K562 (cell line): ENCODE measurements at regions not wholly inside any gene's neighbourhood (a gene's known extent, or its start where the extent isn't known, plus 50 kb on each side); places are given as distances from the start of the nearest gene placed in this dataset.

Source experiments
- ARID1B ChIP-seq: fragments of 450-650 bp; IDR thresholded peaks from 2 replicates; pipeline ENCODE4 v1.6.1; 2016; ENCODE audit warnings: antibody characterized with exemption, mild to moderate bottlenecking, inconsistent platforms
- ATF7 ChIP-seq: fragments of 450-650 bp; IDR thresholded peaks from 2 replicates; pipeline ENCODE4 v1.7.1; 2014; ENCODE audit warnings: mild to moderate bottlenecking, moderate library complexity
- BRD9 ChIP-seq: fragments of 450-650 bp; IDR thresholded peaks from 2 replicates; pipeline ENCODE4 v1.6.1; 2018; ENCODE audit warnings: low read depth; ENCODE audit not compliant: partially characterized antibody
- CCAR2 ChIP-seq: fragments of 200-400 bp; formaldehyde crosslinking; IDR thresholded peaks from 2 replicates; pipeline ENCODE4 v1.6.1; 2017; ENCODE audit warnings: mild to moderate bottlenecking, low read depth, low read length
- FOS ChIP-seq: IDR thresholded peaks from 3 replicates; pipeline ENCODE4 v1.6.1; 2011; ENCODE audit not compliant: insufficient read length; ENCODE audit errors: extremely low read depth
- GTF2F1 ChIP-seq: IDR thresholded peaks from 2 replicates; pipeline ENCODE4 v1.6.1; 2011; ENCODE audit warnings: low read depth, low read length, improper control_type of control experiment
- KLF16 ChIP-seq: IDR thresholded peaks from 2 replicates; pipeline ENCODE4 v1.6.1; 2016; ENCODE audit warnings: antibody characterized with exemption
- NEUROD1 ChIP-seq: fragments of 150-350 bp; IDR thresholded peaks from 2 replicates; pipeline ENCODE4 v1.6.1; 2014; ENCODE audit warnings: borderline replicate concordance, low read length, low read depth; ENCODE audit not compliant: partially characterized antibody
- NR2C2 ChIP-seq, 2 experiments: fragments of 200-800 bp in 1 of 2; sonication (Bioruptor generic) in 1 of 2; sonication (generic) in 1 of 2; formaldehyde crosslinking in 1 of 2; IDR thresholded peaks; 2 replicates each; pipeline versions ENCODE4 v1.6.1 to v1.8.0; 2016 to 2022; ENCODE audit warnings: mild to moderate bottlenecking in 1 of 2, missing compliant biosample characterization in 1 of 2, missing genetic modification characterization in 1 of 2, missing genetic modification reagents in 1 of 2
- PHF21A ChIP-seq: fragments of 450-650 bp; IDR thresholded peaks from 2 replicates; pipeline ENCODE4 v1.6.1; 2017; ENCODE audit warnings: low read depth, borderline replicate concordance
- SMARCE1 ChIP-seq: fragments of 450-650 bp; IDR thresholded peaks from 2 replicates; pipeline ENCODE4 v1.7.1; 2016; ENCODE audit warnings: mild to moderate bottlenecking
- SPI1 ChIP-seq: IDR thresholded peaks from 2 replicates; pipeline ENCODE4 v1.6.1; 2011; ENCODE audit warnings: low read depth, low read length, control low read depth, borderline replicate concordance
- SRF ChIP-seq, 2 experiments: fragments of 250-450, 450-650 bp in 1 of 2; sonication (Bioruptor Pico) in 1 of 2; sonication (generic) in 1 of 2; formaldehyde crosslinking; IDR thresholded peaks; 2 replicates each; pipeline versions ENCODE4 v1.5.0 to v1.5.1; 2020 to 2022; ENCODE audit warnings: mild to moderate bottlenecking in 1 of 2, missing genetic modification reagents in 1 of 2
- ZFX ChIP-seq: sonication (generic); formaldehyde crosslinking; IDR thresholded peaks from 2 replicates; pipeline ENCODE4 v1.8.0; 2022; ENCODE audit warnings: mild to moderate bottlenecking, missing genetic modification reagents, moderate library complexity
- TF ChIP-seq, protein P1 (sequence below): fragments of 250-450 bp; sonication (Bioruptor Pico); IDR thresholded peaks from 2 replicates; pipeline ENCODE4 v1.4.0; 2020; ENCODE audit warnings: borderline replicate concordance
- TF ChIP-seq, protein P2 (sequence below), 2 experiments: fragments of 200-800 bp in 1 of 2; sonication (Bioruptor generic) in 1 of 2; sonication (generic) in 1 of 2; formaldehyde crosslinking in 1 of 2; IDR thresholded peaks in 1 of 2; conservative IDR thresholded peaks in 1 of 2; 2 replicates each; pipeline versions ENCODE4 v1.5.0 to v1.6.1; 2016 to 2020; ENCODE audit warnings: missing compliant biosample characterization in 1 of 2, missing genetic modification characterization in 1 of 2, missing genetic modification reagents in 1 of 2
- TF ChIP-seq, protein P3 (sequence below), 2 experiments: fragments of 450-650 bp; conservative IDR thresholded peaks; 2 replicates each; pipeline ENCODE4 v1.6.1; 2017; ENCODE audit warnings: mild to moderate bottlenecking in 2 of 2, moderate library complexity in 2 of 2
- TF ChIP-seq, protein P4 (sequence below): fragments of 150-350 bp; IDR thresholded peaks from 2 replicates; pipeline ENCODE4 v1.6.1; 2014; ENCODE audit warnings: low read depth, mild to moderate bottlenecking, low read length, borderline replicate concordance

DNA sequence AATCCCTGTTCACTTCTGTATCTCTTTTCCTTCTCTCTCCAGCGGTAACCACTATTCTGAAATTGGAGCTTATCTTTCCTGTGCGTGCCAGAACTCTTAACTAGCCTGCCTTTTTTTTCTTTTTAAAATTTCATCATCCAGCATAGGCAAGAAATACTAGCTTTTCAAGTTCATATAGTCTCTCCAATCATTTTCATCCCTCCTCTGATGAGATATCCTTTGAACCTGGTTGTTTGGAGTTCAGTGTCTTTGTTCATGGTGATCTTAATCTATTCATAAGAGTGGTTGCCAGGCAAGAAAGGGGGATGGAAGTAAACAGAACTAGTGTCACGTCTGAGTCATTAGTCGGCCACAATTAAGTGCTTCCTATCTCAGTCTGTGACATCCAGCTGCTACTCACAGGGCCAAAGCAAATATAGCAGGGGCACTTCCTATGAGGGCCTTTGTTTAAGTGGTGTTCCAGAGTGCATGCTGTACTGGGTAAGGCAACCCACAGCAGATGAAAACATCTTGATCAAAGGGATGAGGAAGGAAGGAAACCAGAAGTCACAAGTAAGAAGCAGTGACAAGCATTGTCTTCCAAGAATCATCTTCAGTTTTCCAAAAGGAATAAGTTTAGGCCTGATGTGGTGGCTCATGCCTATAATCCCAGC, 56.4 kb upstream of the XIAP start (continued):
- TF ChIP-seq, protein P1, sequence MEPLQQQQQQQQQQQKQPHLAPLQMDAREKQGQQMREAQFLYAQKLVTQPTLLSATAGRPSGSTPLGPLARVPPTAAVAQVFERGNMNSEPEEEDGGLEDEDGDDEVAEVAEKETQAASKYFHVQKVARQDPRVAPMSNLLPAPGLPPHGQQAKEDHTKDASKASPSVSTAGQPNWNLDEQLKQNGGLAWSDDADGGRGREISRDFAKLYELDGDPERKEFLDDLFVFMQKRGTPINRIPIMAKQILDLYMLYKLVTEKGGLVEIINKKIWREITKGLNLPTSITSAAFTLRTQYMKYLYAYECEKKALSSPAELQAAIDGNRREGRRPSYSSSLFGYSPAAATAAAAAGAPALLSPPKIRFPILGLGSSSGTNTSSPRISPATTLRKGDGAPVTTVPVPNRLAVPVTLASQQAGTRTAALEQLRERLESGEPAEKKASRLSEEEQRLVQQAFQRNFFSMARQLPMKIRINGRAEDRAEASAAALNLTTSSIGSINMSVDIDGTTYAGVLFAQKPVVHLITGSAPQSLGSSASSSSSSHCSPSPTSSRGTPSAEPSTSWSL (CRISPR knock-in tag) = no peak
- TF ChIP-seq SMARCE1 (peak; percentile 95), ARID1B (peak; percentile 94), SPI1 (peak; percentile 65), FOS (peak; percentile 58), SRF (CRISPR knock-in tag; IDR thresholded peaks at IDR 0.05) (peak in 1 of 2 experiments; percentile 31; a peak in 1 of 4 replicates), BRD9 (peak; percentile 51), ATF7 (peak; percentile 83), PHF21A (no peak), GTF2F1 (no peak), ZFX (CRISPR knock-in tag) (peak; percentile 61), NEUROD1 (peak; percentile 80), CCAR2 (no peak), NR2C2 (CRISPR knock-in tag; IDR thresholded peaks at IDR 0.05) (no peak), NR2C2 (tag; IDR thresholded peaks at IDR 0.05) (peak; percentile 86), KLF16 (peak; percentile 49; the same call in 1 of the 2 replicates)
- TF ChIP-seq, protein P2, sequence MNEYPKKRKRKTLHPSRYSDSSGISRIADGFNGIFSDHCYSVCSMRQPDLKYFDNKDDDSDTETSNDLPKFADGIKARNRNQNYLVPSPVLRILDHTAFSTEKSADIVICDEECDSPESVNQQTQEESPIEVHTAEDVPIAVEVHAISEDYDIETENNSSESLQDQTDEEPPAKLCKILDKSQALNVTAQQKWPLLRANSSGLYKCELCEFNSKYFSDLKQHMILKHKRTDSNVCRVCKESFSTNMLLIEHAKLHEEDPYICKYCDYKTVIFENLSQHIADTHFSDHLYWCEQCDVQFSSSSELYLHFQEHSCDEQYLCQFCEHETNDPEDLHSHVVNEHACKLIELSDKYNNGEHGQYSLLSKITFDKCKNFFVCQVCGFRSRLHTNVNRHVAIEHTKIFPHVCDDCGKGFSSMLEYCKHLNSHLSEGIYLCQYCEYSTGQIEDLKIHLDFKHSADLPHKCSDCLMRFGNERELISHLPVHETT (CRISPR knock-in tag; conservative IDR thresholded peaks at IDR 0.05 in 1 of 2, IDR thresholded peaks at IDR 0.05 in 1 of 2) = peak in 1 of 2 experiments; percentile 22; a peak in 1 of 4 replicates
- TF ChIP-seq, protein P3, sequence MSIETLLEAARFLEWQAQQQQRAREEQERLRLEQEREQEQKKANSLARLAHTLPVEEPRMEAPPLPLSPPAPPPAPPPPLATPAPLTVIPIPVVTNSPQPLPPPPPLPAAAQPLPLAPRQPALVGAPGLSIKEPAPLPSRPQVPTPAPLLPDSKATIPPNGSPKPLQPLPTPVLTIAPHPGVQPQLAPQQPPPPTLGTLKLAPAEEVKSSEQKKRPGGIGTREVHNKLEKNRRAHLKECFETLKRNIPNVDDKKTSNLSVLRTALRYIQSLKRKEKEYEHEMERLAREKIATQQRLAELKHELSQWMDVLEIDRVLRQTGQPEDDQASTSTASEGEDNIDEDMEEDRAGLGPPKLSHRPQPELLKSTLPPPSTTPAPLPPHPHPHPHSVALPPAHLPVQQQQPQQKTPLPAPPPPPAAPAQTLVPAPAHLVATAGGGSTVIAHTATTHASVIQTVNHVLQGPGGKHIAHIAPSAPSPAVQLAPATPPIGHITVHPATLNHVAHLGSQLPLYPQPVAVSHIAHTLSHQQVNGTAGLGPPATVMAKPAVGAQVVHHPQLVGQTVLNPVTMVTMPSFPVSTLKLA (conservative IDR thresholded peaks at IDR 0.05) = peak in 1 of 2 experiments; percentile 48; a peak in 1 of 4 replicates
- TF ChIP-seq, protein P4, sequence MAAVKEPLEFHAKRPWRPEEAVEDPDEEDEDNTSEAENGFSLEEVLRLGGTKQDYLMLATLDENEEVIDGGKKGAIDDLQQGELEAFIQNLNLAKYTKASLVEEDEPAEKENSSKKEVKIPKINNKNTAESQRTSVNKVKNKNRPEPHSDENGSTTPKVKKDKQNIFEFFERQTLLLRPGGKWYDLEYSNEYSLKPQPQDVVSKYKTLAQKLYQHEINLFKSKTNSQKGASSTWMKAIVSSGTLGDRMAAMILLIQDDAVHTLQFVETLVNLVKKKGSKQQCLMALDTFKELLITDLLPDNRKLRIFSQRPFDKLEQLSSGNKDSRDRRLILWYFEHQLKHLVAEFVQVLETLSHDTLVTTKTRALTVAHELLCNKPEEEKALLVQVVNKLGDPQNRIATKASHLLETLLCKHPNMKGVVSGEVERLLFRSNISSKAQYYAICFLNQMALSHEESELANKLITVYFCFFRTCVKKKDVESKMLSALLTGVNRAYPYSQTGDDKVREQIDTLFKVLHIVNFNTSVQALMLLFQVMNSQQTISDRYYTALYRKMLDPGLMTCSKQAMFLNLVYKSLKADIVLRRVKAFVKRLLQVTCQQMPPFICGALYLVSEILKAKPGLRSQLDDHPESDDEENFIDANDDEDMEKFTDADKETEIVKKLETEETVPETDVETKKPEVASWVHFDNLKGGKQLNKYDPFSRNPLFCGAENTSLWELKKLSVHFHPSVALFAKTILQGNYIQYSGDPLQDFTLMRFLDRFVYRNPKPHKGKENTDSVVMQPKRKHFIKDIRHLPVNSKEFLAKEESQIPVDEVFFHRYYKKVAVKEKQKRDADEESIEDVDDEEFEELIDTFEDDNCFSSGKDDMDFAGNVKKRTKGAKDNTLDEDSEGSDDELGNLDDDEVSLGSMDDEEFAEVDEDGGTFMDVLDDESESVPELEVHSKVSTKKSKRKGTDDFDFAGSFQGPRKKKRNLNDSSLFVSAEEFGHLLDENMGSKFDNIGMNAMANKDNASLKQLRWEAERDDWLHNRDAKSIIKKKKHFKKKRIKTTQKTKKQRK = no peak
